Osteoblast (primary cell): ENCODE measurements at regions not wholly inside any gene's neighbourhood (a gene's known extent, or its start where the extent isn't known, plus 50 kb on each side); places are given as distances from the start of the nearest gene placed in this dataset.
"Not testable (repeated sequence)": the region's sequence is repeated elsewhere in the genome, so short reads cannot be mapped to it uniquely, and the experiment has no call there.

ENCODE experiments used
- DNase-seq: peaks from one replicate; pipeline ENCODE4 v3.0.0; 2011; ENCODE audit warnings: low spot score, mixed read lengths; ENCODE audit not compliant: insufficient read length; ENCODE audit errors: missing footprints
- H2AFZ ChIP-seq: 2 replicates; pipeline ENCODE4 v1.6.0; 2011; ENCODE audit warnings: mild to moderate bottlenecking, low read length
- H3K27ac ChIP-seq: 2 replicates; pipeline ENCODE4 v1.5.1; 2011; ENCODE audit warnings: mild to moderate bottlenecking, low read depth, low read length, moderate library complexity
- H3K27me3 ChIP-seq: 2 replicates; pipeline ENCODE4 v1.6.0; 2012; ENCODE audit warnings: mild to moderate bottlenecking, control low read depth, inconsistent platforms, low read length, moderate library complexity; ENCODE audit not compliant: insufficient read depth
- H3K36me3 ChIP-seq: 2 replicates; pipeline ENCODE4 v1.5.1; 2011; ENCODE audit warnings: mild to moderate bottlenecking, low read length, control low read depth, moderate library complexity; ENCODE audit not compliant: insufficient read depth
- H3K4me1 ChIP-seq: 2 replicates; pipeline ENCODE4 v1.5.1; 2011; ENCODE audit warnings: mild to moderate bottlenecking, low read length, control low read depth, moderate library complexity; ENCODE audit not compliant: insufficient read depth
- H3K4me2 ChIP-seq: 2 replicates; pipeline ENCODE4 v1.6.0; 2011; ENCODE audit warnings: mild to moderate bottlenecking, low read length; ENCODE audit not compliant: insufficient read depth
- H3K4me3 ChIP-seq: fragments of 200-600 bp; sonication (generic); 3 replicates; pipeline ENCODE4 v1.5.1; 2012; ENCODE audit warnings: mild to moderate bottlenecking, low read length, inconsistent platforms; ENCODE audit not compliant: insufficient read depth
- H3K79me2 ChIP-seq: 2 replicates; pipeline ENCODE4 v1.6.0; 2012; ENCODE audit warnings: mild to moderate bottlenecking, low read length, control low read depth, inconsistent platforms; ENCODE audit not compliant: insufficient read depth
- H3K9me3 ChIP-seq: 2 replicates; pipeline ENCODE4 v1.5.1; 2011; ENCODE audit warnings: low read depth, low read length, control low read depth
- H4K20me1 ChIP-seq: 2 replicates; pipeline ENCODE4 v1.6.0; 2012; ENCODE audit warnings: mild to moderate bottlenecking, low read length, control low read depth; ENCODE audit not compliant: insufficient read depth
- TF ChIP-seq, protein P1 (sequence below): IDR thresholded peaks from 2 replicates; pipeline ENCODE4 v1.5.1; 2011; ENCODE audit warnings: mild to moderate bottlenecking, low read depth, low read length, moderate library complexity; ENCODE audit errors: extremely low read depth

DNA sequence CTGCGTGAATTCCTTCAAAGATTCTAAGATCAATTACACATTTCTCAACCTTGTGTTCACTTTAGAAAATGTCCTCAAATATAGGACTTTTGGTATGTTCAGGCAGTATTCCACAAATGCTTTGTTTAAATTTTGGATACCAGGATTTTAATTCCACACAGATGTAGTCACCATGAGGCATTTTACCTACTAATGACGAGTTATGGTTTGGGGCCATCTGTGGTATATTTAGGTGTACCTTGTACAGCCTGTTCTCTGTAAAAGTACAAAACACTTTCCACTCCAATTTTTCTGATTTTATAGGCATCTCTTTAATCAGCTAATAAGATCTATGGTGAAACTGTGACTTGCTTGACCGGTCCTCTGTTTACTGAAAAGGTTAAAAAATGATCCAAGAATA lies 275.7 kb upstream of the PRICKLE1 start:
- no peaks in the 10 kb centered on the region for H3K36me3 ChIP-seq
- no peak overlapping the region for H2AFZ ChIP-seq
- H3K4me1 ChIP-seq: no peaks in the 10 kb centered on the region
- no peaks in the 10 kb centered on the region for H3K27me3 ChIP-seq
- DNase-seq: no peak
- H4K20me1 ChIP-seq: no peaks in the 10 kb centered on the region
- TF ChIP-seq, protein P1, sequence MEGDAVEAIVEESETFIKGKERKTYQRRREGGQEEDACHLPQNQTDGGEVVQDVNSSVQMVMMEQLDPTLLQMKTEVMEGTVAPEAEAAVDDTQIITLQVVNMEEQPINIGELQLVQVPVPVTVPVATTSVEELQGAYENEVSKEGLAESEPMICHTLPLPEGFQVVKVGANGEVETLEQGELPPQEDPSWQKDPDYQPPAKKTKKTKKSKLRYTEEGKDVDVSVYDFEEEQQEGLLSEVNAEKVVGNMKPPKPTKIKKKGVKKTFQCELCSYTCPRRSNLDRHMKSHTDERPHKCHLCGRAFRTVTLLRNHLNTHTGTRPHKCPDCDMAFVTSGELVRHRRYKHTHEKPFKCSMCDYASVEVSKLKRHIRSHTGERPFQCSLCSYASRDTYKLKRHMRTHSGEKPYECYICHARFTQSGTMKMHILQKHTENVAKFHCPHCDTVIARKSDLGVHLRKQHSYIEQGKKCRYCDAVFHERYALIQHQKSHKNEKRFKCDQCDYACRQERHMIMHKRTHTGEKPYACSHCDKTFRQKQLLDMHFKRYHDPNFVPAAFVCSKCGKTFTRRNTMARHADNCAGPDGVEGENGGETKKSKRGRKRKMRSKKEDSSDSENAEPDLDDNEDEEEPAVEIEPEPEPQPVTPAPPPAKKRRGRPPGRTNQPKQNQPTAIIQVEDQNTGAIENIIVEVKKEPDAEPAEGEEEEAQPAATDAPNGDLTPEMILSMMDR: no peak
- no peaks in the 10 kb centered on the region for H3K9me3 ChIP-seq
- no peak overlapping the region for H3K4me2 ChIP-seq
- H3K27ac ChIP-seq: no peak overlapping the region
- no peak overlapping the region for H3K4me3 ChIP-seq
- H3K79me2 ChIP-seq: no peaks in the 10 kb centered on the region

DNA sequence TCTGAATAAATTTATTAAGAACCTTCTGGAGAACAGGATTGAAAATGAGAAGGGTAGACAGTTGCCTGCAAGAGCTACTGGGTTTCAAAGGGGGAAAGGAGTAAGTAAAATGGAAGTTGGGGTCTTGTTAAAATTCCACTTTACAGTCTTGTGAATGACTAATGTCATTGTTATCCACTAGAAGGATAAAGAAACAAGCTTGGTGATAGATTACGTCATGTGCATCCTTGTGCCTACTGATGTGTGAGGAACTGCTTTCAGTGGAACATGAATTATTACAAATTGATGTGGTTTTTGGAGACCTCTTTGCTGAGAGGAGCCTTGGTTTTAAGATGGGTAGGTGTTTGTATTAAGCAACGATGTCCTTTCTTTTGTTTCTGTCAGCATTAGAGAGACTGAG lies 272.5 kb upstream of the PRICKLE1 start:
- Histone ChIP-seq H2AFZ (no peak overlapping the region), H3K27ac (no peak overlapping the region), H3K27me3 (no peaks in the 10 kb centered on the region), H3K79me2 (no peaks in the 10 kb centered on the region), H3K36me3 (no peaks in the 10 kb centered on the region), H3K4me2 (no peak overlapping the region), H3K9me3 (no peaks in the 10 kb centered on the region), H3K4me1 (peaks cover 9% of the 10 kb centered on the region), H4K20me1 (no peaks in the 10 kb centered on the region), H3K4me3 (no peak overlapping the region)
- peak; percentile 8 for DNase-seq
- TF ChIP-seq, protein P1: no peak

DNA sequence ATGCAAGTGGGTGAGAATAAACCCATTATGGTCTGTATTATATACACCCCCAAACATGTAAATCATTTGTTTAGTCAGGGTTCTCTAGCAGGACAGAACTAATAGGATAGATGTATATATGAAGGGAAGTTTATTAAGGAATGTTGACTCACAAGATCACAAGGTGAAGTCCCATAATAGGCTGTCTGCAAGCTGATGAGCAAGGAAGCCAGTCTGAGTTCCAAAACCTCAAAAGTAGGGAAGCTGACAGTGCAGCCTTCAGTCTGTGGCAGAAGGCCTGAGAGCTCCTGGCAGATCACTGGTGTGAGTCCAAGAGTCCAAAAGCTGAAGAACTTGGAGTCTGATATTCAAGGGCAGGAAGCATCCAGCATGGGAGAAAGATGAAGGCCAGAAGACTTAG lies 270.8 kb upstream of the PRICKLE1 start:
- not testable (repeated sequence) for H3K4me2 ChIP-seq, H3K9me3 ChIP-seq, DNase-seq, H2AFZ ChIP-seq, H3K27me3 ChIP-seq, H4K20me1 ChIP-seq, H3K4me1 ChIP-seq, H3K36me3 ChIP-seq, H3K27ac ChIP-seq, H3K4me3 ChIP-seq, H3K79me2 ChIP-seq

DNA sequence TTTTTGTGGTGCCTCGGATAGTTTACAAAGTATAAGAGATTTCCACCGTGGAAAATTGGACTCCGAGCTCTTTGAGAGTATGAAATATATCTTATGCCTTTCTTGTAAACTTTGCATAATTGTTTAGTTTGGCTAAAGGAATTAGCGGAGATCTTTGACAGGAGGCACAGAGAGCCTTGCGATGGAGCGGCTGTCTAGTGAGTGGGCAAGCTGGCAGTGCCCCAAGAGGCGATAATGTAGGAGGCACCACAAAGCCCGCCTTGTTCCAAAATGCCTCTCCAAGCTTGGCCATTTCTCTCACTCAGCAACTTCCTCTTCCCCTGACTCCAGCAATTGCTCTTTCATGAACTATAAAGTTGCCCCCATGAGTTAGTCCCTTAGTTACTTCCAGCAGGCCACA lies 270.1 kb upstream of the PRICKLE1 start:
- Histone ChIP-seq H3K4me1 (peaks cover 9% of the 10 kb centered on the region), H2AFZ (peak overlapping the region; percentile 4), H3K36me3 (no peaks in the 10 kb centered on the region), H3K27ac (no peak overlapping the region), H4K20me1 (no peaks in the 10 kb centered on the region), H3K9me3 (no peaks in the 10 kb centered on the region), H3K27me3 (no peaks in the 10 kb centered on the region), H3K79me2 (no peaks in the 10 kb centered on the region), H3K4me3 (no peak overlapping the region), H3K4me2 (peak overlapping the region; percentile 50)
- TF ChIP-seq, protein P1: no peak
- no peak for DNase-seq

DNA sequence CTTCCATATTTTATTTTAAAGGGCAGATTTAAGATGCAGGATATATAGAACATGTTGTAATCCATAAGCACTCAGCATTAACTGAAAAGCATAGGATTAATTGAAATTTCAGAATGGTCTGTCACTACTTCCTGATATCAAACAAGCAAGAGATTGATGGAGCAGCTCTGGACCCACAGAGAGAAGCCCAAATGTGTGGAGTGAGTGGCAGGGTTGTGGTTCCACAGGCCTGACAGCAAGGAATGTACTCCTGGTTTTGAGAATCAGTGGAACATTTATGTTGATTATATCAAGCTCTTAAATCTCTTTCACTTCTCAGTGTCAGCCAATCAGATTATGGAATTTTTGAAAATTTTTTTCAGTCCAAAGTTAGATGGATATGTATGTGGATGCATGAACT lies 267.6 kb upstream of the PRICKLE1 start:
- peaks cover 9% of the 10 kb centered on the region for H3K4me1 ChIP-seq
- no peak overlapping the region for H2AFZ ChIP-seq
- no peaks in the 10 kb centered on the region for H3K9me3 ChIP-seq

More for the DNA sequence above, 267.6 kb upstream of the PRICKLE1 start:
- TF ChIP-seq, protein P1: no peak
- no peak overlapping the region for H3K27ac ChIP-seq
- no peak for DNase-seq
- H3K4me3 ChIP-seq: no peak overlapping the region
- H3K79me2 ChIP-seq: no peaks in the 10 kb centered on the region
- no peaks in the 10 kb centered on the region for H4K20me1 ChIP-seq
- H3K27me3 ChIP-seq: no peaks in the 10 kb centered on the region
- no peaks in the 10 kb centered on the region for H3K36me3 ChIP-seq
- no peak overlapping the region for H3K4me2 ChIP-seq
